Dendritic cell treated with granulocyte-macrophage colony-stimulating factor and Interleukin-4, amounts not matched to agents 40 ng/mL and 50 ng/mL, for 4 days (primary cell): ENCODE measurements at regions not wholly inside any gene's neighbourhood (a gene's known extent, or its start where the extent isn't known, plus 50 kb on each side); places are given as distances from the start of the nearest gene placed in this dataset.
"Not testable (repeated sequence)": the region's sequence is repeated elsewhere in the genome, so short reads cannot be mapped to it uniquely, and the experiment has no call there.

ENCODE experiments used
- H3K27ac Mint-ChIP-seq: one replicate; pipeline ENCODE4 v1.8.0; 2022; ENCODE audit warnings: mild to moderate bottlenecking, mixed read lengths
- H3K27me3 Mint-ChIP-seq: one replicate; pipeline ENCODE4 v1.8.0; 2022; ENCODE audit warnings: mild to moderate bottlenecking, mixed read lengths
- H3K36me3 Mint-ChIP-seq: one replicate; pipeline ENCODE4 v1.8.0; 2022; ENCODE audit warnings: low read depth, mixed read lengths
- H3K4me1 Mint-ChIP-seq: one replicate; pipeline ENCODE4 v1.8.0; 2022; ENCODE audit warnings: low read depth, mixed read lengths
- H3K4me3 Mint-ChIP-seq: one replicate; pipeline ENCODE4 v1.8.0; 2022; ENCODE audit warnings: mild to moderate bottlenecking, moderate library complexity, mixed read lengths
- H3K9me3 Mint-ChIP-seq: one replicate; pipeline ENCODE4 v1.8.0; 2022; ENCODE audit warnings: mixed read lengths
- intact Hi-C: fragments of 100-400 bp; cut with micrococcal nuclease; formaldehyde crosslinking; loops from one replicate; pipeline ENCODE4 v1.15.0; 2022

DNA sequence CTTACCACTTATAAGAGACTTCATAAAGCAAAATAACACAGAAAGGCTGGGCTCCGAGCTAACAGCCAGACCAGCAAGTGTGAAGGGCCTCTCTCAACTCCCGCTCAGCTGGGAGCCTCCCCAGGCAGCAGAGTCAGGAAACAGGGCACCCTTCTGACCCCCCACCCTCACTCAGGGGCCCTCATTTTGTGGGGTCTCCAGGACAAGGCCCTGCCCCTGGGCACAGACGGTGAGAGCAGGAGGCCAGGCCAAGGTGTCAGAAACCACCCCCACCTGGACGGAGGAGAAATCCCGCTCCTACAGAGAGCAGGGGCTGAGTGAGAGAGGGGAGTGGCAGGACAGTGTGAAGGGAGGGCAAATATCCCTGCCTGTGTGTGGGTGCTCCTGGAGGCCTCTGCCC, 135.8 kb upstream of the FOXD4L5 start:
- H3K4me1 Mint-ChIP-seq = no peaks in the 10 kb centered on the region
- intact Hi-C loops = no loop called here
- no peak overlapping the region for H3K27ac Mint-ChIP-seq
- H3K36me3 Mint-ChIP-seq = no peaks in the 10 kb centered on the region
- peaks cover 77% of the 10 kb centered on the region for H3K9me3 Mint-ChIP-seq
- H3K27me3 Mint-ChIP-seq = no peaks in the 10 kb centered on the region
- no peak overlapping the region for H3K4me3 Mint-ChIP-seq

DNA sequence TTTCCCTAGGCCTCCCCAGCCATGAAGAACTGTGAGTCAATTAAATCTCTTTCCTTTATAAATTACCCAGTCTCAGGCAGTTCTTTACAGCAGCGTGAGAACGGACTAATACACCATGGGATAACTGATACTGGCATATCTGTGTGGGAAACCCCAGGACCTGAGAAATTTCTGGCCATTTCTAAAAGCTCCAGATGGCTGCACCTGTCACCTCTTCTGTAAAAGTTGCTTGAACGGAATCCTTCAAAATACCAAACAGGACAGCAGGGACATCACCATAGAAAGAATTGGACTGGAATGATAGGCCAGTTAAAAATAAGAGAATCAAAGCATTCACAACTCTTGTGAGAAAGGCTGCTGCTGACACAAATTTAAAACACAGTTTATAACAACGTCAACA, 134.0 kb upstream of the FOXD4L5 start:
- H3K27me3 Mint-ChIP-seq, H3K36me3 Mint-ChIP-seq, H3K4me3 Mint-ChIP-seq, intact Hi-C loops, H3K27ac Mint-ChIP-seq, H3K4me1 Mint-ChIP-seq: not testable (repeated sequence)
- H3K9me3 Mint-ChIP-seq = peaks cover 78% of the 10 kb centered on the region

DNA sequence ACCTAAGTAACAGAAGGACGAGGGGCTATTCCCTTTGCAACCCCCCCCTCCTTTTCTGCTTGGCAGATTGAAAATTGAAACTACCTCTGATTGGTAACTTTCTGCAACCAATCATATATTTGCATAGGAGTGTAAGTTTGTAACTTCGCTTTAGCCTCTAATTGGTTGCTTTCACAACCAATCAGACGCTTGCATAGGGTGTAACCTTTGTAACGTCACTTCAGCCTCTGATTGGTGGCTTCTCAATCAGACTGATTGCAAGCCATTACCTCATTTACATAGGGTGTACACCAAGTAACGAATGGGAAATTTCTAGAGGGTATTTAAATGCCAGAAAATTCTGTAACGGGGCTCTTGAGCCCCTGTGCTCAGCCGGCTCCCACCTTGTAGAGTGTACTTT, 131.9 kb upstream of the FOXD4L5 start:
- H3K9me3 Mint-ChIP-seq = peaks cover 82% of the 10 kb centered on the region
- H3K27me3 Mint-ChIP-seq, H3K4me1 Mint-ChIP-seq, H3K27ac Mint-ChIP-seq, H3K4me3 Mint-ChIP-seq, intact Hi-C loops, H3K36me3 Mint-ChIP-seq: not testable (repeated sequence)

DNA sequence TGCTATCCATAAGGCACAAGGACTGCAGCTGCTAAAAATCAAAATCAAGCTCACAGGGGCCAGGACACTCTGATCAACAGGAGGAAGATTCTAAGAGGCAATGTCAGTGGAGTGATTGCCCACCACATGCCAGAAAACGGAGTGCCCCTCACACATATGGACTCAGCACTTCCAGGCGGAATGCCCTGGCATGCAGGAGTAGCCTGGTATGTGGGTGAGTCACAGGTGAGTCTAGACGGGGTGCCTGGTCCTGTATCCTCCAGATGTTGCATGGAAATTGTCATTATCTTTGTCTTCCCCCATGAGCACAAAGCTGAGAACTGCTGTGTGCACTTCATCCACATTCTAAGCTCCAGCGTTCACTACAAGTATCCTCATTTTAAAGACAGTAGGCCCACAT, 129.2 kb upstream of the FOXD4L5 start:
- H3K4me1 Mint-ChIP-seq, H3K27me3 Mint-ChIP-seq, H3K36me3 Mint-ChIP-seq, H3K27ac Mint-ChIP-seq, H3K4me3 Mint-ChIP-seq, intact Hi-C loops: not testable (repeated sequence)
- H3K9me3 Mint-ChIP-seq = peaks cover 88% of the 10 kb centered on the region

DNA sequence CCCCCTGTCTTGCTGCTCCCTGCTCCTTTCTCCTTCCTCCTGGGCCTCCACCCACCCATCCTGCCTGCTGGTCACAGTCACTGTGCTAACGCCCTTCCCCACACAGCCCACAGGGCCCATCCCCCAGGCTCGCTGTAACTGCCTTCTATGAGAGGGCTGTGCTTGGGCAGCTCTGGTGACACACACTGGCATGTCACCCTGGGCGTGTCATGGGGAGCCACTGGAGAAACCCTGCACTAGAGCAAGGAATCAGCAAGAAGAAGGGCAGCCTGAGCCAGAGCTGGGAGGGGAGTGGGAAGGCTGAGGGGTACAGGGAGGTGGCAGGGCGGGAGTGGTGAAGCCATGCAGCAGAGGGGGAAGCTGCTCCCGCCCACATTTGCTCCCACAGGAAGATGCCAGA, 128.4 kb upstream of the FOXD4L5 start:
- H3K4me3 Mint-ChIP-seq, H3K4me1 Mint-ChIP-seq, H3K36me3 Mint-ChIP-seq, H3K27ac Mint-ChIP-seq, intact Hi-C loops, H3K27me3 Mint-ChIP-seq: not testable (repeated sequence)
- H3K9me3 Mint-ChIP-seq = peaks cover 85% of the 10 kb centered on the region

DNA sequence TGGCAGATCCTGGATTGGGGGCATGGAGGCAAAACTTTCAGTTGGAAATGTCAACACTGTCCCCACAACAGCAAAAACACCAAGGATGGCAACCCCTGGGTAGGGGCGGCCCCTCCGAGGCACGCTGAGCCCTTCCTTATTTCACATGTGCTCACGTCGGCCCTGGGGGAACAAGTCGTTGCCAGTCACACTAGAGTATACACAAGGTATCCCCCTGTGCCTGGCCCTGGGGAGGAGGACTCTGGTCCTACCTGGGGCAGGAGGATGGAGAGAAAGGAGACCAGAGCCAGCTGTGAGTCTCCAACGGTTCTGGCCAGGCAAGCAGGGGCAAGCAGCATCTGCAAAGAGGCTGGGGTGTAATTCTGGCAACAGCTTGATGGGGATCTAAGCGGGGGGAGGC, 126.9 kb upstream of the FOXD4L5 start:
- Mint-ChIP-seq H3K27me3 (no peaks in the 10 kb centered on the region), H3K4me3 (no peak overlapping the region), H3K4me1 (no peaks in the 10 kb centered on the region), H3K9me3 (peaks cover 83% of the 10 kb centered on the region), H3K36me3 (no peaks in the 10 kb centered on the region), H3K27ac (no peak overlapping the region)
- intact Hi-C loops = no loop called here

DNA sequence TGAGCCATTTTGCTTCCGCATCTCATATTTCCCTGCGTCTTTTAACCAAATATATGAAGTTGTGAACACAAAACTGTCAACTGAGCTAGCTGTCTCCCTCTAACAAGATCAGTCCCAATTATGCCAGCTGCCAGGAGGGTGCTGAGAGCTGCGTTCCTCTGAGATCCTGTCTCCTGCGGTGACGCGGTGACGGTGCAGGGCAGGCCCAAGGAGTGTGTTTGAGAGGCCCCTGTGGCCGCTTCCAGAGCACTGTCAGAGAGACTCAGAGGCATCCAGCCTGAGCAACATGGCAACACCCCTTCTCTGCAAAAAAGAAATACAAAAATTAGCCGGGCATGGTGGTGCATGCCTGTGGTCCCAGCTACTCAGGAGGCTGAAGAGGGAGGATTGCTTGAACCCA, 126.3 kb upstream of the FOXD4L5 start:
- Mint-ChIP-seq H3K9me3 (peaks cover 84% of the 10 kb centered on the region), H3K27me3 (no peaks in the 10 kb centered on the region), H3K4me1 (no peaks in the 10 kb centered on the region), H3K4me3 (no peak overlapping the region), H3K27ac (no peak overlapping the region), H3K36me3 (no peaks in the 10 kb centered on the region)
- intact Hi-C loops = no loop called here

DNA sequence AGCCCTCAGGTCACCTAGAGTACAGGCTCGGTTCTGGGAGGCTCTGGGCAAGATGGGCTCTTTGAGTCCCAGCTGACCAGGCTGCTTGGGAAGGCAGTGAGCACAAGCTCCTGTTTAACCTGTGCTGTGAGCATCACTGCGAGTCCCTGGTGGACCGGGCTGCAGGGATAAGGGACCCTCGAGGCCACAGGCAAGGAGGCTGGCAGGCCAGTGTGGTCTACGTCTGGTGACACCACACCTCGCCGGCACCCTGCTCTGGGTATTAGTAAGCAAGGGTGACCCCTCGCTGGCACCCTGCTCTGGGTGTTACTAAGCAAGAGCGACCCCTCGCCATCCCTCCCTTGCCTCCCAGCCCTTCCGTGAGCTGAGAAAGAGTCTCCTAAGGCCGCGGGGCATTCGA, 125.9 kb upstream of the FOXD4L5 start:
- intact Hi-C loops = no loop called here
- Mint-ChIP-seq H3K4me3 (no peak overlapping the region), H3K27ac (no peak overlapping the region), H3K4me1 (no peaks in the 10 kb centered on the region), H3K9me3 (peaks cover 88% of the 10 kb centered on the region), H3K36me3 (no peaks in the 10 kb centered on the region), H3K27me3 (no peaks in the 10 kb centered on the region)

DNA sequence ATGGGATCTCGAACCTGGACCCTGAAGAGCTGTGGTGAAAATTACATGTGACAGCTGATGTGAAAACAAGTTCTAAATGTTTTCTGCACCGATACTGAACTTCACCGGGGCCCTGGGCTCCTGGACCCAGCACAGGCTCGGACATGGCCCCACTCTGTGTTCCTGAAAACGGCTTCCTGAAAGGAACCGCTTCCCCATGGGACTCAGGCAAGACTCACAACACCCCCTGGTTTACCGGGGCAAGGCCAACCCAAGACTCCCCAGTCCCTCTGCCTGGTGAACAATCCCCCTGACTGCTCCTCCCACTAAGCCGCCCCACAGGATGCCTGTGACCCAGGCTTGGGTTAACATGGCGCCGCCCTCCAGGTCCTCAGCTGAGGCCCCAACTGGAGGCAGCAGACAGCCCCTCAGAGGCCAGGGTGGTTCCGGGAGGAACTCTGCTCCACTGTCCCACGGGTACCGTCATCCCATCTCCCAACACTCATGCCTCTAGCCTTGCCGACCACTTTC, 124.5 kb upstream of the FOXD4L5 start:
- Mint-ChIP-seq H3K4me3 (no peak overlapping the region), H3K9me3 (peaks cover 89% of the 10 kb centered on the region), H3K36me3 (no peaks in the 10 kb centered on the region), H3K27ac (no peak overlapping the region), H3K27me3 (no peaks in the 10 kb centered on the region), H3K4me1 (no peaks in the 10 kb centered on the region)
- intact Hi-C loops = no loop called here

DNA sequence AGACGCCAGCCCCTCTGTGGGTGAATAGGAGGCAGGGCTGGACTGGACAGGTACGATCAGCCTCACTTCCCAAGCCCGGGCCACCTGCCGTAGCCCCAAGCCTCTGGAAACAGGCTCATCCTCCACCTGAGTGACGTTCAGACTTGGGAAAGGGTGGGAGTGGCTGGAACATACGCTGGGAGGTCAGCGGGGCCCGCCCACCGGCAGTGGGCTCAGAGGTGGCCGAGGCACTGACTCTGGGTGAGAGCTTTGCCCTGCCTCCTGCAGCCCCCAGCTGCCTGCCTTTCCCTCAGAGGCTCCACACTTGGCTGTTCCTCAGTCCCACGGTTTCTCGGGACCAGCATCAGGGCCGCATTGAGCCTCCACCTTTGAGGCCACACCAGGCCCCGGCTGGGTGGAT, 123.8 kb upstream of the FOXD4L5 start:
- H3K36me3 Mint-ChIP-seq, intact Hi-C loops, H3K27me3 Mint-ChIP-seq, H3K27ac Mint-ChIP-seq, H3K4me1 Mint-ChIP-seq, H3K4me3 Mint-ChIP-seq: not testable (repeated sequence)
- peaks cover 89% of the 10 kb centered on the region for H3K9me3 Mint-ChIP-seq

DNA sequence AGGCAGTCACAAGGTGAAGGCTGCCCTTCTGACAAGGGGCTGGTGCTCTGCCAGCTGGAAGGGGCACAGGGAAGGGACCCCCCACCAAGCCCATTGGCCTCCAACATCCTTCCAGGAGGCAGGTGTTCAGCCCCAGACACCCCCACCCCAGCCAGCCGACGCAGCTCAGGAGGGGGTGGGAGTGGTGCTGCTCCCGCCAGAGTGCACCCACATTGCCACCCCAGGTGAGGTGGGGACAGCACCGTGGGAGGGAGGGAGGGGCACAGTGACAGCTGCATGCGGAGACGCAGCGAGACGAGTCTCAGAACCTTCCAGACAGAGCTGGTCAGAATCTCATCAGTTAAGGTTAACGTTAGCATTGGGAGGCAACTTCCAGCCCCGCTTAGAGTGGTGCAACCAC, 121.6 kb upstream of the FOXD4L5 start:
- peaks cover 87% of the 10 kb centered on the region for H3K9me3 Mint-ChIP-seq
- intact Hi-C loops, H3K4me3 Mint-ChIP-seq, H3K36me3 Mint-ChIP-seq, H3K27ac Mint-ChIP-seq, H3K4me1 Mint-ChIP-seq, H3K27me3 Mint-ChIP-seq: not testable (repeated sequence)

DNA sequence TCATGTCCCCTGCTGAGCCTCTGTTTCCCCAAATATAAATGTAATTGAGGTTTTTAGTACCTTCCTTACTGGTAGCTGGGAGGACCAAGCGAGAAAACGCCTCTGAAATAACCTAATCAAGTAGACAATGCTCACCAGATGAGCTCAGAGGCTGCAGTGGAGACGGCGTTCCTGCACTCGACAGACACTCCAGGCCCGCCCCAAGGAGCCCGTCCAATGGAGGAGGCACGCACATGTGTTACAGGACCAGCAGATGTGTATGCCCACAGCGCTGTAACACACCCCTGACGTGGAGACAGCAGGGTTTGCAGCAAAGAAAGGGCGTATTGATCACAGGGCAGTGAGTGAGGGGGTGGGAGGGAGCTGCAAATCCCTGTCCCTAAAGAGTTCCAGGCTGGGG, 120.8 kb upstream of the FOXD4L5 start:
- H3K27me3 Mint-ChIP-seq, H3K4me3 Mint-ChIP-seq, H3K27ac Mint-ChIP-seq, intact Hi-C loops, H3K36me3 Mint-ChIP-seq, H3K4me1 Mint-ChIP-seq: not testable (repeated sequence)
- peaks cover 89% of the 10 kb centered on the region for H3K9me3 Mint-ChIP-seq

DNA sequence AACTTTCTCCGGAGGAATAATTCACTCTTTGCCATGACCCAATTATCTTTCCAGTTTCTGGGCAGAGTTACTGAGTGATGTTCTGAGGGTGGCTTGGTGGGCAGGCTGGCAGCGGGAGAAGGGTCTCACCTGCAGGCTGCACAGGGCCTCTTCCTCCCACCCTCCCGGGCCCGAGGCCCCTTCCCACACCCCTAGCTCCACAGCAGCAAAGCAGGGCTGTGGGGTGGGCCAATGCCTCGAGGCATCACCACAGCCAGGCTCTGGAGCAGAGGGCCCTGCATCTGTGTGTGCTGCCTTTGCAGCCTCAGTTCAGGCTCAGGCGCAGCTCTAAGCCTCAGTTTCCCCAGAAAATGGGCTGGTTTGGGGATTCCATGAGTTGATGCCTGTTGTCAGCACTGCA, 120.2 kb upstream of the FOXD4L5 start:
- Mint-ChIP-seq H3K9me3 (peaks cover 89% of the 10 kb centered on the region), H3K36me3 (no peaks in the 10 kb centered on the region)

DNA sequence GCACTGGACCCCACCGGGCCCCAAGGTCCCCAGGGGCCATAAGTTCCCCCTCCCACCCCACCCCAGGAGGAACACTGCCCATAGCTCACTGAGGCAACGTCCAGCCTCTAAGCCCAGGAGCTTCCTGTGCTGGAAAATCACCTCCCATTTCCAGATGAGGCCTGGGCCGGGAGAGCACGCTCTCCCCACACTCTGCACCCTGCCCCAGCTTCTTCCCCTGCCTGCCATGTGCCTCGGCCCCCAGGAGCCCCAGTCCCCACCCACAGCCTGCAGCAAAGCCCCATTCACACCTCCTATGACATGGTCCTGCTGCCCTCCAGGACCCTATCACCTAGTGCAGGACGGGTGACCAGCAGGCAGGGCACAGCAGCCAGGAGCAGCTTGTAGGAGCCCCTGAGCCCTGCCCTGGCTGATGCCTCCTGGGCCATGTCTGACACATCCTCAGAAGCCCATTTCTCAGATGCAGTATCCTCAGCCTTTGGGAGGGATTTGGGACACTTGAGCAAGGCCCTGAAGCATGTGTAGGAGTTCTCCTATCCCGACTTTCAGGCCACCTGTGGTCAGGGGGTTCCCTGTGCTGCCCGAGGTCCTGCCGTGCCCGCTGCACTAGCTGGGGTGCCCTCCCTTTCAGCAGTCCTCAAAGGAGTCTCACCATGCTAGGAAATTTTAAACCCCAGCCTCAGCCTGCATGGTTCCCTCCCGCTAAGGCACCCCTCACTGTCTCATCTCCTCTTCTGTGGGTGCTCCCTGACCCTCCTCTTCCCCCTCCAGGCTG, 119.4 kb upstream of the FOXD4L5 start:
- Mint-ChIP-seq H3K27ac (no peak overlapping the region), H3K4me3 (no peak overlapping the region), H3K36me3 (no peaks in the 10 kb centered on the region), H3K4me1 (no peaks in the 10 kb centered on the region), H3K27me3 (no peaks in the 10 kb centered on the region), H3K9me3 (peaks cover 87% of the 10 kb centered on the region)
- intact Hi-C loops = no loop called here

More for the DNA sequence above, 120.2 kb upstream of the FOXD4L5 start:
- H3K4me1 Mint-ChIP-seq = no peaks in the 10 kb centered on the region
- no peaks in the 10 kb centered on the region for H3K27me3 Mint-ChIP-seq
- H3K4me3 Mint-ChIP-seq = no peak overlapping the region
- intact Hi-C loops = no loop called here
- no peak overlapping the region for H3K27ac Mint-ChIP-seq

DNA sequence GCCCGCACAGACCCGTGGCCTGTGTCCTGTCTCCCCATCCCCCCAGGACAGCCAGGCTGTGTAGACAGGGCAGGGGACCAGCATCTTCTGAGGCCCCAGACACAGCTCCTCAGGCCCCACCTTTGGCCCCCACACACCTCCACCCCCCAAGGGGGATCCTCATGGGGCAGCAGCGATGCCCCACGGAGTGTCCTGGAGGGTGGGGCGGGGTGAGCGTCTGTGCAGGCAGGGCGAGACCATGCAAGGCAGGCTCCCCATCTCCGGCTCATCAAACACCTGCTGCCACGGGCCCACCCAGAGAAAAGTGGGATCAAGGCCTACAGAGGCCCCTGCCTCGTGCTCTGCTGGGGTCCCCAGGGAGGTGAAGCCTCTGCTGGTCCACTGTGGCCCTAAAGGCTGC, 118.7 kb upstream of the FOXD4L5 start:
- Mint-ChIP-seq H3K27ac (no peak overlapping the region), H3K4me1 (no peaks in the 10 kb centered on the region), H3K9me3 (peaks cover 90% of the 10 kb centered on the region), H3K36me3 (no peaks in the 10 kb centered on the region), H3K4me3 (no peak overlapping the region), H3K27me3 (no peaks in the 10 kb centered on the region)
- intact Hi-C loops = no loop called here
